Ishikawa (cell line): ENCODE measurements at regions not wholly inside any gene's neighbourhood (a gene's known extent, or its start where the extent isn't known, plus 50 kb on each side); places are given as distances from the start of the nearest gene placed in this dataset.

Experiments used
- CEBPB ChIP-seq: IDR thresholded peaks from 2 replicates; pipeline ENCODE4 v1.6.1; 2012
- CREB1 ChIP-seq: IDR thresholded peaks from 2 replicates; pipeline ENCODE4 v1.6.1; 2012; ENCODE audit warnings: low read depth
- EGR1 ChIP-seq: IDR thresholded peaks from 2 replicates; pipeline ENCODE4 v1.6.1; 2012
- EP300 ChIP-seq: IDR thresholded peaks from 2 replicates; pipeline ENCODE4 v1.6.1; 2012; ENCODE audit warnings: borderline replicate concordance
- FOXM1 ChIP-seq: IDR thresholded peaks from 2 replicates; pipeline ENCODE4 v1.6.1; 2012; ENCODE audit warnings: low read depth, borderline replicate concordance
- NFIC ChIP-seq: IDR thresholded peaks from 2 replicates; pipeline ENCODE4 v1.6.1; 2012
- RAD21 ChIP-seq: IDR thresholded peaks from 2 replicates; pipeline ENCODE4 v1.6.1; 2012; ENCODE audit warnings: low read depth
- TAF1 ChIP-seq: IDR thresholded peaks from 2 replicates; pipeline ENCODE4 v1.6.1; 2012; ENCODE audit warnings: low read depth, mild to moderate bottlenecking
- TCF12 ChIP-seq: IDR thresholded peaks from 2 replicates; pipeline ENCODE4 v1.6.1; 2012; ENCODE audit warnings: low read depth
- TEAD4 ChIP-seq: IDR thresholded peaks from 2 replicates; pipeline ENCODE4 v1.6.1; 2012
- YY1 ChIP-seq: IDR thresholded peaks from 2 replicates; pipeline ENCODE4 v1.6.1; 2012; ENCODE audit warnings: low read depth
- ZBTB7A ChIP-seq: IDR thresholded peaks from 2 replicates; pipeline ENCODE4 v1.6.1; 2012; ENCODE audit warnings: low read depth
- TF ChIP-seq, protein P1 (sequence below): IDR thresholded peaks from 2 replicates; pipeline ENCODE4 v1.6.1; 2012
- TF ChIP-seq, protein P2 (sequence below): IDR thresholded peaks from 2 replicates; pipeline ENCODE4 v1.6.1; 2012; ENCODE audit warnings: low read depth, mild to moderate bottlenecking
- TF ChIP-seq, protein P3 (sequence below): IDR thresholded peaks from 2 replicates; pipeline ENCODE4 v1.6.1; 2012

DNA sequence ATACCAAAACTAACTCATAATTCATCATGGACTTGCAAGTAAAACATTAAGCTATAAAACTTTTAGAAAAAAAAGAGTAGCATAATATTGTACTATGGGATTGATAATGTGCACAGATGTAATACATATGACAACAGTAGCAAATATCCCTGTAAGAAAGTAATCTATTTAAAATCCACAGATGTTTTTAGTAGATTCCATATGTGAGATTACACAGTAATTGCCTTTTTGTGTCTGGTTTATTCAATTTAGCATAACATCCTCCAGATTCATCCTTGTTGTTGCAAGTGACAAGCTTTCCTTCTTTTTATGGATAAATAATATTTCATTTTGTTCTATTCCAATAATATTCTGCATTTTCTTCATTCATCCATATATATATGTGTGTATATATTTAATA lies 278.2 kb upstream of the LRRTM4 start:
- no peak for TF ChIP-seq TCF12
- no peak for TF ChIP-seq YY1
- no peak for TF ChIP-seq ZBTB7A
- no peak for TF ChIP-seq TEAD4
- no peak for TF ChIP-seq NFIC
- no peak for TF ChIP-seq FOXM1
- TF ChIP-seq EGR1 = no peak
- TF ChIP-seq, protein P1, sequence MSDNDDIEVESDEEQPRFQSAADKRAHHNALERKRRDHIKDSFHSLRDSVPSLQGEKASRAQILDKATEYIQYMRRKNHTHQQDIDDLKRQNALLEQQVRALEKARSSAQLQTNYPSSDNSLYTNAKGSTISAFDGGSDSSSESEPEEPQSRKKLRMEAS = no peak
- TF ChIP-seq EP300 = no peak

- no peak for TF ChIP-seq TCF12
- TF ChIP-seq CEBPB = no peak
- TF ChIP-seq, protein P2, sequence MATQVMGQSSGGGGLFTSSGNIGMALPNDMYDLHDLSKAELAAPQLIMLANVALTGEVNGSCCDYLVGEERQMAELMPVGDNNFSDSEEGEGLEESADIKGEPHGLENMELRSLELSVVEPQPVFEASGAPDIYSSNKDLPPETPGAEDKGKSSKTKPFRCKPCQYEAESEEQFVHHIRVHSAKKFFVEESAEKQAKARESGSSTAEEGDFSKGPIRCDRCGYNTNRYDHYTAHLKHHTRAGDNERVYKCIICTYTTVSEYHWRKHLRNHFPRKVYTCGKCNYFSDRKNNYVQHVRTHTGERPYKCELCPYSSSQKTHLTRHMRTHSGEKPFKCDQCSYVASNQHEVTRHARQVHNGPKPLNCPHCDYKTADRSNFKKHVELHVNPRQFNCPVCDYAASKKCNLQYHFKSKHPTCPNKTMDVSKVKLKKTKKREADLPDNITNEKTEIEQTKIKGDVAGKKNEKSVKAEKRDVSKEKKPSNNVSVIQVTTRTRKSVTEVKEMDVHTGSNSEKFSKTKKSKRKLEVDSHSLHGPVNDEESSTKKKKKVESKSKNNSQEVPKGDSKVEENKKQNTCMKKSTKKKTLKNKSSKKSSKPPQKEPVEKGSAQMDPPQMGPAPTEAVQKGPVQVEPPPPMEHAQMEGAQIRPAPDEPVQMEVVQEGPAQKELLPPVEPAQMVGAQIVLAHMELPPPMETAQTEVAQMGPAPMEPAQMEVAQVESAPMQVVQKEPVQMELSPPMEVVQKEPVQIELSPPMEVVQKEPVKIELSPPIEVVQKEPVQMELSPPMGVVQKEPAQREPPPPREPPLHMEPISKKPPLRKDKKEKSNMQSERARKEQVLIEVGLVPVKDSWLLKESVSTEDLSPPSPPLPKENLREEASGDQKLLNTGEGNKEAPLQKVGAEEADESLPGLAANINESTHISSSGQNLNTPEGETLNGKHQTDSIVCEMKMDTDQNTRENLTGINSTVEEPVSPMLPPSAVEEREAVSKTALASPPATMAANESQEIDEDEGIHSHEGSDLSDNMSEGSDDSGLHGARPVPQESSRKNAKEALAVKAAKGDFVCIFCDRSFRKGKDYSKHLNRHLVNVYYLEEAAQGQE = no peak
- no peak for TF ChIP-seq ZBTB7A
- TF ChIP-seq TAF1 = no peak
- no peak for TF ChIP-seq EP300
- TF ChIP-seq, protein P1 = no peak
- no peak for TF ChIP-seq CREB1
- TF ChIP-seq YY1 = no peak
- TF ChIP-seq, protein P3, sequence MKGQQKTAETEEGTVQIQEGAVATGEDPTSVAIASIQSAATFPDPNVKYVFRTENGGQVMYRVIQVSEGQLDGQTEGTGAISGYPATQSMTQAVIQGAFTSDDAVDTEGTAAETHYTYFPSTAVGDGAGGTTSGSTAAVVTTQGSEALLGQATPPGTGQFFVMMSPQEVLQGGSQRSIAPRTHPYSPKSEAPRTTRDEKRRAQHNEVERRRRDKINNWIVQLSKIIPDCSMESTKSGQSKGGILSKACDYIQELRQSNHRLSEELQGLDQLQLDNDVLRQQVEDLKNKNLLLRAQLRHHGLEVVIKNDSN = no peak
- TF ChIP-seq TEAD4 = no peak
- TF ChIP-seq NFIC = no peak
- TF ChIP-seq FOXM1 = no peak
- no peak for TF ChIP-seq RAD21
- TF ChIP-seq EGR1 = no peak
Observed at GRCh38 chr2:77807531-77808215, 285.5 kb upstream of the LRRTM4 start.

GRCh38 chr2:77808599-77808998 lies 286.4 kb upstream of the LRRTM4 start:
- TF ChIP-seq FOXM1 = no peak
- TF ChIP-seq NFIC = no peak
- TF ChIP-seq, protein P2 = no peak
- no peak for TF ChIP-seq TEAD4
- TF ChIP-seq RAD21 = no peak
- TF ChIP-seq YY1 = no peak
- no peak for TF ChIP-seq ZBTB7A
- TF ChIP-seq TCF12 = no peak
- no peak for TF ChIP-seq CREB1
- no peak for TF ChIP-seq EP300
- TF ChIP-seq, protein P1 = no peak
- no peak for TF ChIP-seq TAF1

DNA sequence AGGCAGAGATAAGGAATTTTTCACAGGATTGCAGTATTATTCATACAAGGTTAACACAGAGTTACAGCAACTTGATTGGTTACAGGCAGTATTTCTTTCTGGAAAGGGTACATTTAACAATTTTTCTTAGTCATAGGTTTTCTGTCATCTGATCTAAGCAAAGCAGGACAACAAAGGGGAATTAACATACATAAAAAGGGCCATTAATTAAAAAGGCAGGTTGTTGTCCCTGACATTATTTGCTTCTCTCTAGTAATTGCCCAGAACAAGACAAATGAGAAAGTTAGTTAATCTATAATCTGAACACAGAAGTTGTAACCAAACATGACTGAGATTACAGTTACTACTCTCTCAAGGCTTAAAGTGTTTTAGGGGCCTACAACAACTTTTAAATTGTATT lies 291.4 kb upstream of the LRRTM4 start:
- TF ChIP-seq, protein P1 = no peak
- TF ChIP-seq EGR1 (no peak), CEBPB (no peak), CREB1 (no peak), TAF1 (no peak), RAD21 (no peak), ZBTB7A (no peak), EP300 (no peak), YY1 (no peak), TEAD4 (no peak)
- TF ChIP-seq, protein P3 = no peak

DNA sequence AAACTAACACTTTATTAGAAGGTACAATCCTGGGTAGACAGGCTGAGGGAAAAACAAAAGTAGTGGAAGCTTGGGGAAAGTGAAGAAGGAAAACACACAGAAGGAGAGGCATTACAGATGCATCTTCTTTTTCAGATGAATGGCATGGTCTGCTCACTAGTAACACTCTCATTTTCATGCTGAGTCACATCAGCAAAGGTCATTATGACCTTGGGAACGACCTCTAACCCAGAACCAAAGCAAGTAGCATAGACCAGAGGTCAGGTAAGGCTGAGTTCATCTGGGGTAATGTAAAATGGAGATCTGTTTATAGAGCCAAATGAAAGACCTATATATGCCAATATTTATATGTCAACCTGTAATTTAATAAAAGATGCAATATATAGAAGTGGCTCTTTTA lies 294.4 kb upstream of the LRRTM4 start:
- TF ChIP-seq CEBPB (no peak), CREB1 (no peak), TCF12 (no peak), YY1 (no peak), EGR1 (no peak), FOXM1 (no peak), NFIC (no peak), EP300 (no peak), TAF1 (no peak), TEAD4 (no peak), ZBTB7A (no peak), RAD21 (no peak)
- TF ChIP-seq, protein P1 = no peak
- TF ChIP-seq, protein P3 = no peak
- TF ChIP-seq, protein P2 = no peak
